Tibial artery (tissue), 4 donors: ENCODE measurements at regions not wholly inside any gene's neighbourhood (a gene's known extent, or its start where the extent isn't known, plus 50 kb on each side); places are given as distances from the start of the nearest gene placed in this dataset.

Experiments
- DNase-seq, 2 donors: peaks; one replicate each; pipeline ENCODE4 v3.0.0-alpha.2; 2019
- H3K27ac ChIP-seq, 2 donors: fragments of 200-600 bp; sonication (generic) in 1 of 2; 1 replicate in 1 of 2; 2 replicates in 1 of 2; pipeline ENCODE4 v1.5.1; 2018 to 2019; ENCODE audit warnings: mild to moderate bottlenecking in 1 of 2
- H3K27me3 ChIP-seq, 2 donors: fragments of 200-600 bp; sonication (generic) in 1 of 2; one replicate each; pipeline versions ENCODE4 v1.5.1 to v1.6.0; 2016 to 2019
- H3K36me3 ChIP-seq, 3 donors: fragments of 200-600 bp; sonication (generic) in 2 of 3; one replicate each; pipeline ENCODE4 v1.5.1; 2016 to 2019; ENCODE audit warnings: mild to moderate bottlenecking in 2 of 3
- H3K4me1 ChIP-seq, 4 donors: fragments of 200-600 bp; sonication (generic) in 2 of 4; 1 replicate in 3 of 4; 2 replicates in 1 of 4; pipeline ENCODE4 v1.5.1; 2016 to 2019
- H3K4me3 ChIP-seq, 2 donors: fragments of 200-600 bp; sonication (generic) in 1 of 2; 1 replicate in 1 of 2; 2 replicates in 1 of 2; pipeline ENCODE4 v1.5.1; 2018 to 2019; ENCODE audit warnings: mild to moderate bottlenecking in 2 of 2
- H3K9me3 ChIP-seq, 3 donors: fragments of 200-600 bp; sonication (generic) in 1 of 3; one replicate each; pipeline ENCODE4 v1.5.1; 2016 to 2019
- intact Hi-C: fragments of 100-400 bp; cut with DNase I; formaldehyde crosslinking; loops from one replicate; pipeline ENCODE4 v1.15.0; 2023; ENCODE audit warnings: low total_unique reads
- TF ChIP-seq, protein P1 (sequence below), 2 experiments: fragments of 200-600 bp in 1 of 2; fragments of 450-650 bp in 1 of 2; IDR thresholded peaks; one replicate each; pipeline ENCODE4 v1.5.1; 2017 to 2019; ENCODE audit warnings: antibody characterized with exemption in 2 of 2, mild to moderate bottlenecking in 1 of 2, moderate library complexity in 1 of 2

DNA sequence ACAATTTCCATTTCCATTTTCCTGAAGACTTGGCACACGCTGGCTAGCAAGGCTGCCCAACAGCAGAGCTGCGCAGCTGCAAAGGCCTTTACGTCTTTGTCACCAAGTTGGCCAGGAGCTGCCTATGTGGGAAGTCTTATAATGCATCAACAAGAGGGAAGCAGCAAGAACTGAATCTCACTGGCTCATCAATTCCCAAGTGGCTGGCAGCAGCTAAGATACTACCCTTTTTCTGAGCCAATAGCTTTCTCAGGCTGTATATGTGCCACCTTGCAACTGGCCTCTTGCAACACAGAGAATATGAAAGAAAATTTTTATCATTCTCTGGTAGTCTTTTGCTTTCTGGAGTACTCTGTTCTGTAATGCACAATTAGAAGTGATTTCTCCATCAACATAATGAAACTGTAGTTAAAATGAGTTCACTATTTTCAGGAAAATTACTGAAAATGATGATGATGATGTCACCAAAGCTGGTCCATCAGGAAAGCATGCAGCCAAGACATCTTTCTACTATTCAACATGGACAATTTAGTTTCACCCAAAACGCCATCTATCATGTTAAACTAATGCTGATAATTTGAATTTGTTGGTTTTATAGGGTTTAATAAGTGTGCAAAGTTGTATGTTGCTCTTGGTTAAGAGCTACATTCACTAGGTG is 97.3 kb upstream of the FOXA2 start:
- Histone ChIP-seq H3K36me3 (no peaks in the 10 kb centered on the region), H3K4me3 (no peak overlapping the region), H3K27me3 (peaks cover 0 to 24% of the 10 kb centered on the region in 2 donors), H3K4me1 (no peaks in the 10 kb centered on the region), H3K27ac (no peak overlapping the region), H3K9me3 (peaks cover 0 to 5% (median 3%) of the 10 kb centered on the region in 3 donors)
- TF ChIP-seq, protein P1, sequence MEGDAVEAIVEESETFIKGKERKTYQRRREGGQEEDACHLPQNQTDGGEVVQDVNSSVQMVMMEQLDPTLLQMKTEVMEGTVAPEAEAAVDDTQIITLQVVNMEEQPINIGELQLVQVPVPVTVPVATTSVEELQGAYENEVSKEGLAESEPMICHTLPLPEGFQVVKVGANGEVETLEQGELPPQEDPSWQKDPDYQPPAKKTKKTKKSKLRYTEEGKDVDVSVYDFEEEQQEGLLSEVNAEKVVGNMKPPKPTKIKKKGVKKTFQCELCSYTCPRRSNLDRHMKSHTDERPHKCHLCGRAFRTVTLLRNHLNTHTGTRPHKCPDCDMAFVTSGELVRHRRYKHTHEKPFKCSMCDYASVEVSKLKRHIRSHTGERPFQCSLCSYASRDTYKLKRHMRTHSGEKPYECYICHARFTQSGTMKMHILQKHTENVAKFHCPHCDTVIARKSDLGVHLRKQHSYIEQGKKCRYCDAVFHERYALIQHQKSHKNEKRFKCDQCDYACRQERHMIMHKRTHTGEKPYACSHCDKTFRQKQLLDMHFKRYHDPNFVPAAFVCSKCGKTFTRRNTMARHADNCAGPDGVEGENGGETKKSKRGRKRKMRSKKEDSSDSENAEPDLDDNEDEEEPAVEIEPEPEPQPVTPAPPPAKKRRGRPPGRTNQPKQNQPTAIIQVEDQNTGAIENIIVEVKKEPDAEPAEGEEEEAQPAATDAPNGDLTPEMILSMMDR (IDR thresholded peaks at IDR 0.05): no peak
- no peak for DNase-seq
- intact Hi-C loops: loop anchor here (5.0 kb wide), 1 partner anchor 349 kb away; no protein-coding TSS in a partner anchor

DNA sequence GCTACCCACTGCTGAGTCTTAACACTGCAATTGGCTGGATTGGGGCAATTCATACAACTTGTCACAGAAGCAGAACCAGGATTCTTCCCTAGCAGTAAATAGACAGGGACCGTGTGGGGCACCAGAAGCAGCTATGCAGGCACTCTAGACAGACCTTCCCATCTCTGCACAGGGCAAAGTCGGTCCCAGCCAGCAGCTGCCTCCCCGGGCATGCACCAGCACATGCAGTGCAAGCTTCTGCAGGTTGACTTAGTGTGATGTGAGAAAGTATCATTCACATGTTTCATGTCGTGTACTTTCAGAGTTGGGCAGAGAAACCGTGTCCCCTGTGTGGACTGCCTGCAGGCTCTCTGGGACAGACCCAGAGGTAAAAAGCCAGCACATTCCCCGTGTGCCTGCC is 98.0 kb upstream of the FOXA2 start:
- peaks cover 0 to 24% of the 10 kb centered on the region in 2 donors for H3K27me3 ChIP-seq
- no peak overlapping the region for H3K4me3 ChIP-seq
- DNase-seq: no peak
- TF ChIP-seq, protein P1 (IDR thresholded peaks at IDR 0.05): no peak
- peaks cover 0 to 5% (median 3%) of the 10 kb centered on the region in 3 donors for H3K9me3 ChIP-seq
- no peaks in the 10 kb centered on the region for H3K4me1 ChIP-seq
- H3K27ac ChIP-seq: no peak overlapping the region
- intact Hi-C loops: loop anchor here (5.0 kb wide), 1 partner anchor 350 kb away; no protein-coding TSS in a partner anchor
- no peaks in the 10 kb centered on the region for H3K36me3 ChIP-seq

DNA sequence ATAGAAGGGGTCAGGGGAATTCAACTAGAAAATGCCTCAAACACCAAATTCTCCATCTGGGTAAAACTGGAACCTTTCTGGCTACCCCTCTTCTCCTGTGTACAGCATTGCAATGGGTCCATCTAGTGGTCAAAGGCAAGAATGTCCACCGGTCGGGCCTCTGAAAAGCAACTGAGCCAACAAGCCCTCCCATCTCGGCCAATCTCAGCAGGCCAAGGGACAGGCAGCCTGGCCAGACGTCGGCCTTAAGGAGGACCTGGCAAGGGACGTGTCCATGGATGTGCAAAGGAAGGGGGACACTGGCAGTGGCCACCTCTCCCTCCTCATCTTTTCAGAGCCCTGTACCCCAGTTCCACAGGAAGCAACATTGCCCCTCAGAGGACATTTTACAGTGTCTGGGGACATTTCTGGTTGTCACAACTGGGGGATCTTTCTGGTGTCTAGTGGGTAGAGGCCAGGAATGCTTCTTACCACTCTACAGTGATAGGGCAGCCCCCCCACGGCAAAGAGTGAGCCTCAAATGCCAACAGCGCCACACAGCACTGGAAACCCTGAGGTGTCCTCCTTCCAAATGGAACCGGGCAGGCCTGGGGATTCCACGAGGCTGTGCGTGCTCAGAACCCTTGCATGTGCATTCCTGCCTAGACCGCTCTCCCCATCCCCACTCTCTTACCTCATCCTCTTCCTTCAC is 99.8 kb upstream of the FOXA2 start:
- peak; percentile 69 to 77 for DNase-seq
- no peak overlapping the region for H3K27ac ChIP-seq
- intact Hi-C loops: loop anchor here (5.0 kb wide), 1 partner anchor 352 kb away; no protein-coding TSS in a partner anchor
- TF ChIP-seq, protein P1 (IDR thresholded peaks at IDR 0.05): peak; percentile 84 to 90
- no peaks in the 10 kb centered on the region for H3K36me3 ChIP-seq
- no peak overlapping the region for H3K4me3 ChIP-seq
- no peaks in the 10 kb centered on the region for H3K9me3 ChIP-seq
- H3K27me3 ChIP-seq: peaks cover 0 to 14% of the 10 kb centered on the region in 2 donors
- no peaks in the 10 kb centered on the region for H3K4me1 ChIP-seq

DNA sequence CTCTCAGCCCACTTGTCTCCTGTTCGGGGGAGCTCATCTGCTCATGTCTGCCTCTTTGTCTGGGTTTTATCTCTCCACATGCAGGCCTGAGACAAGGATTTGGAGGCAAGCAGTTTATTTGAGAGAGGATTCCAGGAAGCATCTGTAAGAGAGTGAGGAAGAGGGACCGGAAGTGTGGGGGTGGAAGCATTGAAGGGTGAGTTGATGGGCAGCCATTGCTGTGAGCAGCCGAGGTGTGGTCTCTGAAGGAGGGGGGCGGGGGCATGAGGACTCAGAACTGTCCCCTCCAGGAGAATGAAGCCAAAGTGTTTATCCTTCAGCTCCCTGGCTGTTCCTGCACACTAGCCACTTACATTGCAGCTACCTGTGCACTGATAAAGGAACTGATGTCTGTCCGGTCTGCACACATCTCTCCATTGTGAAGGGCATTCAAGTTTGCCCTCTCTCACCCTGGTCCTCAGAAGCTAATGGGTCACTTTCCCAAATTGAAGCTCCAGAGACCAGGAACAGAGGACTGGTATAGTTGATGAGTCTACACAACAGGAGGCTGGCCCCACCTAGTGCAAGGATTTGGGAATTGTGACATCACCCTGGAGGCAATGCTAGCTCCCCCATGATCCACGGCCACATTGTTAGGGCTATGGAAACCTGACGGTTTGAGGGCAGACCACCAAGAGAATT is 100.5 kb upstream of the FOXA2 start:
- TF ChIP-seq, protein P1 (IDR thresholded peaks at IDR 0.05): no peak

DNA sequence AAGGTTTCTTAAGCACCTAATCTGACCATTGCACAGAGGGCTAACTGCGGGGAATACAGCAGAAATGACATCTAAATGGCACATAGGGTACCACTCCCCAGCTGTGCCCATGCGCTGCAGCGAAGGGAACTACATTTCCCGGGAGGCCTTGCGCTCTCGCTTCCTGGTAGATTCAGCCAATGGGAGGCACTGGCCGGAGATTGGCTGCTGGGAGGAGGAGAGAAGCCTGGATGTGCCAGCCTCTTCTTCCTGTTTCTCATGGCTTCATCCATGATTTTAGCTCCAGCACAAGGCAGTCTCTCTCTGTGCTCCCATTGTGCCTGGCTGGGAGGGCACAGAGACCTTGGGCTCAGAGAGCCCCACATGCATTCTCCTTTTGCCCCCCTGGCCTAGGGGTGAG is 101.7 kb upstream of the FOXA2 start:
- DNase-seq: peak in 1 of 2 donors; percentile 73
- no peak overlapping the region for H3K27ac ChIP-seq
- peaks cover 0 to 14% of the 10 kb centered on the region in 2 donors for H3K27me3 ChIP-seq
- H3K9me3 ChIP-seq: no peaks in the 10 kb centered on the region
- no peaks in the 10 kb centered on the region for H3K36me3 ChIP-seq
- intact Hi-C loops: no loop called here
- no peaks in the 10 kb centered on the region for H3K4me1 ChIP-seq
- TF ChIP-seq, protein P1 (IDR thresholded peaks at IDR 0.05): no peak
- no peak overlapping the region for H3K4me3 ChIP-seq

More for the DNA sequence above, 100.5 kb upstream of the FOXA2 start:
- Histone ChIP-seq H3K4me1 (no peaks in the 10 kb centered on the region), H3K27ac (no peak overlapping the region), H3K36me3 (no peaks in the 10 kb centered on the region), H3K9me3 (no peaks in the 10 kb centered on the region), H3K4me3 (no peak overlapping the region), H3K27me3 (peaks cover 0 to 14% of the 10 kb centered on the region in 2 donors)
- no peak for DNase-seq
- intact Hi-C loops: loop anchor here (5.0 kb wide), 1 partner anchor 353 kb away; no protein-coding TSS in a partner anchor
